ENCODE measurements at regions not wholly inside any gene's neighbourhood (a gene's known extent, or its start where the extent isn't known, plus 50 kb on each side); places are given as distances from the start of the nearest gene placed in this dataset.
"Not testable (repeated sequence)": the region's sequence is repeated elsewhere in the genome, so short reads cannot be mapped to it uniquely, and the experiment has no call there.

DNA sequence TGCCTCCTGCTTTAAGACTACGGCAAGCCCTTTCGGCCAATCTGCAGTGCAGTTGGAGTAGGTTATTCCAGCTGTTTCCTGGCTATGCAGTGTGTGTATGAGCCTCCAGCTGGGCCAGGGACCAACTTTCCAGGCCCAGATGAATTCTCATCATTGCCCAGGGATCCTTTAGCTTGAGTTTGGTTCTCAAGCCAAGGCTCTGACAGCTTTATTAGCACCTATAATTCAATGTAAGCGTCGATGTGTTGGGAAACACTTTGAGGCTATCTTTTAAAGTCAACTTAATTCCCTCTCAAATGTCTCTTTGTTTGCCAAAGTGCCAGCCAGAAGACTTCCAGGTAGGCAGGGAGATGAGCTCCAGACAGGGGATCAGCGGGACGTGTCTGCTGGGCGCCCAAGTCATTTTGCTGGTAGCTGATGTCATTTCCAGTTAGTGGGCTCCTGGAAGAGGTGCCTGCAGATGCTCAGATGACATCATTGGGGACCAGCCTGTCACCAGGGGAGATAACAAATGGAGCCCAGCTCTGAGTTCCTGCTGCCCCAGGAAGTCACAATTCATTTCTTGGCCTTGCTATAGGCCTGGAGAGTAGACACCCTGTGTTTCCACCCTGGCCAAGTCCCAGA lies 520.4 kb downstream of the SOX6 start:
- no peak for DNase-seq (ENCODE audit: low spot score)

DNA sequence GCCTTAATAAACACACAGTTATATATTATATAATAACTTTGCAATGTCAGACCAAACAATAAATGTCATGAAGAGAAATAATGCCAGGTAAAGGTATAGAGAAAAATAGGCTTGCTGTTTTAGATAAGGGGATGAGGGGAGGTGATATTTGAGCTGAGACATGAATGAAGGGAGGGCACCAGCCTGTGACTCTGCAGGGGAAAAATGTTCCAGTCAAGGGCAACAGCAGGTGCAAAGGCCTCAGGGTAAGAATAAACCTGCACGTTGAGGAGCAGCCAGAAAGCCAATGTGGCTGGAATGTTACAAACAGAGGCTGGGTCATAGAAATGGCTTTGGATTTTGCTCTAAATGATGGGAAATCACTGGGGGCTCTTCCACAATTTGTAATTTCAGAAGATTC lies 519.6 kb downstream of the SOX6 start:
- no peak for DNase-seq (ENCODE audit: low spot score)

DNA sequence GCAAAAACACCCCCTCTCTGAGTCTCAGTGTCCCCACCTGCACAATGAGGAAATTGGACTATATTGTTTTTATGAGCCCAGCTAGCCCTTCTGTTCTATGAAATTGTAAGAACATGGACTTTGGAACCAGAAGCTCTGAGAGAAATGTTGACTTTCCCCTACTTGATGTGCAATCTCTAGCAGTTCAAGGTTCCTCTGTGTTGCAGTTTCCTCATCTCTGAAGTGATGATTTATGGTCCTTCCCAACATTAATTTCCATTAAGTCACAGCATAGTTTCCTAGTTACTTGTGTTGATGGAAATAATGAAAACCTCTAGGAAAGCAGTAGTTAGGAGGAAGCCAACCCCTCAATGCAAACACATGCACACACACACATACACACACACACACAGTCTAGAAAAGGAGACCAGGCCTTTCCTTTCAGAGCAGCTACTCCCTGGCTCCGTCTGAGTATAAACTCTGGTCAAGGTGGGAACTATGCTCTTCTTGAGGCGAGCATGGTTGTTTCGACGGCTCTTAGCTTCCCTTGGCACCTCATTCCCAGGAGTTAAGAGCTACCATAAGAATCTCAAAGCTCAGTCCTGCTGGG lies 518.4 kb downstream of the SOX6 start:
- DNase-seq (ENCODE audit: low spot score), result no peak

DNA sequence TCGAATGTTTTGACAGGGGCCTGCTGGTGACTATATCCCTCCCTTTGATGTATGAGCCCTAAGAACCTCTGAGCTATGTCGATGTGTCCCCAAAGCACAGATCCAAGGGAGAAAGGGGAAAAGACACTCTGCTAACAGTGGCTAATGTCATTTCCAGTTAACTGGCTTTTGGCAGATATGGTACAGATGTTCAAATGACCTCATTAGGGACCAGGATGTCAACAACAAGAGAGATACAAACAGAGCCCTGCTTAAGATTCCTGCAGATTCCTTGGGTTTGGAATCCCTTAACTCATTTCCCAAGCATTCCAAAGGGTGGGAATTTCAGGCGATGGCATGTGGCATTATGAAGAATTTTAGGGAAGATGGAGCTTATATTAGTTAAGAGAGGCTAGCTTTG lies 517.3 kb downstream of the SOX6 start:
- DNase-seq (ENCODE audit: low spot score), result no peak

DNA sequence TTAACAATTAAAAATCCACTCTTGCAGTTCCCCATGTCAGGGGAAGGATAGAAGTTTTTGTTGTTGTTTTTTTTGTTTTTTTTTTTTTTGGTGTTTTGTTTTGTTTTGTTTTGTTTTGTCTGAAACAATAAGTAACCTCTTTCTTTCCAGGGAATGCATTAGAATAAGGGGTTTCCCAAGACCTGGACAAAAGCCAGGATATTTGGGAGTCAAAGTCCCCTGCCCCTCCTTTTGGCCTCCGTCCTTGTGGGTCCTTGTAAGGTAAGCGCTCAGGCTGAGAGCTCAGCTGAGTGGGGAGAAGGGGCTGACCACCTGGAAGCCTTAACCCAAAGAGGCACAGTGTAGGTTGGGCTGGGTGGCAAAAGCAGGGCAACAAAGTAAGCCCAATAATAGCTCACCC lies 515.4 kb downstream of the SOX6 start:
- DNase-seq (ENCODE audit: low spot score), result no peak

DNA sequence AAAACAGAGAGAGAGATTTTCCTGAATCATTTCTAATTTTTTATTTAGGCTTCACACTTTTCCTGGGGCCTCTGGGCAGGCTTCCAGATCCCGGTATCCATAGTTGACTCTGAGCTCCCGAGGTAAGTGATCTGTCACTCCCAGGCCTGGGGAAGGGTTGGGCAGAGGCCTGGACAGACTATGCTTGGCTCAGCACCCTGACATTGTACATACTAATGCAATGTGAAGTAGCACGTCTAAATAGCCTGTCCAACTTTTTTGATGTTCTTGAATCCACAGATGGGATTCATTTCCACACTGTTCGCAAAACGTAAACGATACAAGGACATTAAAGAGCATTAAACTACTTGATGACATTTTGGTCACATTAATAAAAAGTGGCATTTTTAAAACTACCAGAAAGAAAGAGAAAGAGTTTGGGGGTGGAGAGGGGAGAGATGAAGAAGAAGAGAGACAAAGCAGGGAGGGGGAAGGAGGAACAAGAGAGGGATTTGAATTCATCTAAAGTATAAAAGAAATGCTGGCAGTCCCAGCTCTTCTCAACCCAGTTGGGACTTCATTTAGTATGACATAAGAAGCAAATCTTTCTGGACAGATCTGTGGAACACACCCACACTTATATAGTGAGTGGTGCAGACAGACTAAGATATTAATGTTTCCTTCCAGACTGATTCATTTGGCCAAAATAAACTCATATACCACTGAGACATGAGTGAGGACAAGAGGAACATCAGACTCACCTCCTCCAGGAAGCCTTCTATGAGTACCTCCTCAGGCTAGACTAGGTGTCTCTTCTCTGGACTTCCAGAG lies 514.2 kb downstream of the SOX6 start:
- no peak for DNase-seq (ENCODE audit: low spot score)

DNA sequence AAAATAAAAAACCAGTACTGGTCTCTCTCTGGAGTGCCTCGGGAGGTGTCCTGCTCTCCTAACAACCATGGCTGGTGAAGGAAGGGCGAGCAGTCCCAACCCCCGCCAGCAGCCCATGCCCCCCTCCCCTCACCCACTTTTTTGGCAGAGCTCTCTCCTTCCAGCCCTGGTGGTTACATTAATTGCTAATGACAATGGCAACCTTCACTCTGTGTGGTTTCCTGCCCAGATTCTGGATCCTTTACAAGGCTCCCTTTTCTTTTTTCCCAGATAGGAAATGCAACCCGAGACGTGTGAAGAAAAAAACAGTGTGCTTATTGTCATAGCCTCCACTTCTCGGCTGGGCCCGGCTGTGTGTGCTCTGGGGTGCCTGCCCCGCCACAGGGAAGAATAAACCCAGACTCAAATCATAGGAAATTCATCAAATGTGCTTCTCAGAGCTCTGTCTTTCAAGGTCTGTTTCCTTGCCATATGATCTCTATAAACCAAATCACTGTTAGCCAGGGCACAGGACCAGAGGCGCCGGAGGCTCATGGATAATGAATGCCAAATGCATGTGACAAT lies 513.0 kb downstream of the SOX6 start:
- DNase-seq (ENCODE audit: low spot score), result no peak

DNA sequence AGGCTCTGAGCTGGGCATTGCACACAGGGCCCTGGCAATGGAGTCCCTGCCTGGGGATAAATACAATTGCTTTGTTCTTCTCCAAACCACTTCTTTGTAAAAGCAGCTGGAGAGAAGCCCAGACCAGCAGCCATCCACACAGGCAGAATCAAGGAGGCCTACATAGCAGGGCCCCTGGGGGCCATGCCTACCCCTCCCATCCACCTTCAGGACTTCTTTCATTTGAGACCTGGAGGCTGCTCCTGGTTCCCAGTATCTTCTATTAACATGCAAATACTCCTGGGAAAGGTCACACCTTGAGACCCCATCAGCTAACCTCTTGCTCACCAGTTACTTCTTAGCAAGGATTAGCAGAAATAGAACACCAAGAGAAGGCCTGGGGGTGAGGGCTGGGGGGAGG lies 511.1 kb downstream of the SOX6 start:
- no peak for DNase-seq (ENCODE audit: low spot score)

DNA sequence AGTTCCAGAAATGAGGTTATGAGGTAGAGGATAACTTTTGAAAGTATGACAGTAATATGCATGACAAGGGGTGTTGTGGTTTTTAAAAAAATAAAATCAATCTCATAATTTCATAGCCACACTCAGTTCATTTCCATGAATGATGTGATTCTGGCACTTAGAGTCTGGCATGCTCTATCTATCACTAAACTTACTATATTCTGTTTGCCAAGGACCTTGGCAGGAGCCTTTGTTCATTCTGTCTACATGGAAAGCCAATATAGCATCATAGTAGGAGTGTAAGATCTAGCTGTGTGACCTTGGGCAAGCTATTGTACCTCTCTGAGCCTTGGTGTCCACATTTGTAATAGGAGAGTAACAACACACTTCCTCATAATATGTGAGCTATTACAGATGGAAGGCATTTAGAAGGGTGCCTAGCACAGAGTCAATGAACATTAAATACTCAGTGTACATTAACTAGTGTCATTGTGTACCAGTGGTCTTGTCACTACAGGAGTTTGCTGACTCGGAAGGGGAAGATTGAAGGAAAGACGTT lies 507.6 kb downstream of the SOX6 start:
- DNase-seq (ENCODE audit: low spot score), result no peak

DNA sequence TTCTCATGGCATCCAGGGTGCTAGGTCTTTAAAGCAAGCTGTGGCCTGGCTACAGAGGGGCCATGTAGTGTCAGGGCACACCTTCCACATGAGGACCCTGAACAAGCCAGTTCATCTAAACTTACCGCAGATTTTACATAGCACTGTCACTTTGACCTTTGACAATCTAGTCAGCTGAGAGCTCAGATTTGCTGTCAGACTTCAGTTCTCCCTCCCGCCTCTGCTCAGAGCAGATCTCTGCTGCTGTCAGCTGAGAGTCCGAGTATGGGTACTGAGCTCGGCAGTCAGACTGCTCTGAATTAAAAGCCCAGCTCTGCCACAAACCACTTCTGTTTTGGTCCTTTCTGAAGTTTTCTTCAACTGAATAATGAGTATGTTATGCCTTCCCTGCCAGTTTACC lies 507.1 kb downstream of the SOX6 start:
- no peak for DNase-seq (ENCODE audit: low spot score)

DNA sequence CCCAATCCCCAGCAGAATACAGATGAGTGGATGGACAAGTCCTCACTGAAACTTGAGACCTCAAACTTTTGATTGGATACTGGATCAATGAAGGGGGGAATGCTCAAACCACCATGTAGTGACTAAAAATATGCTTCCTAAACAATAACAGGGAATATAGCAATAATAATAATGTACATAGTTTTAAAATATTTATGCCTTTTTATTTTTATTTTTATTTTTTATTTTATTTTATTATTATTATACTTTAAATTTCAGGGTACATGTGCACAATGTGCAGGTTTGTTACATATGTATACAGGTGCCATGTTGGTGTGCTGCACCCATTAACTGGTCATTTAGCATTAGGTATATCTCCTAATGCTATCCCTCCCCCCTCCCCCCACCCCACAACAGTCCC lies 506.0 kb downstream of the SOX6 start:
- DNase-seq (ENCODE audit: low spot score), result not testable (repeated sequence)

DNA sequence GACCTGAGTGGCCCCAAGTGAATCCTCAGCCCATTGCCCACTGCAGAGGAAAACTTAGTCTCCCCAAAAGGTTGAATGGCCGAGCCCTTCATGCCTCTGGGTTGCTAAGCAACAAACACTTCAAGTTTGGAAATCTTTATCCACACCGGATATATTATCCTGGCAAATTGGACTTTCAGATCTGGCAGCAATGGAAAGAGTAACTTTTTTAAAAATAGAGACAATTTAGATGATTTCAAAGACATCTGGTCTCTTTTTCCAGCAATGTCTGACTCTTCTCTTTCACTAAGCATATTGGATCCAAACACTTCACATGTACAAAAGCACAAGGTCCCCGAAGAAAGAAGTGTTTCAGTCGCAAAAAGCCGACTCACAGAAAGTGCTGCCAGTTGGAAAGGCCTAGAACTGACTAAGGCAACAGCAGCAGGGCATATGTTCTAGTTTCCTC lies 505.3 kb downstream of the SOX6 start:
- no peak for DNase-seq (ENCODE audit: low spot score)

DNA sequence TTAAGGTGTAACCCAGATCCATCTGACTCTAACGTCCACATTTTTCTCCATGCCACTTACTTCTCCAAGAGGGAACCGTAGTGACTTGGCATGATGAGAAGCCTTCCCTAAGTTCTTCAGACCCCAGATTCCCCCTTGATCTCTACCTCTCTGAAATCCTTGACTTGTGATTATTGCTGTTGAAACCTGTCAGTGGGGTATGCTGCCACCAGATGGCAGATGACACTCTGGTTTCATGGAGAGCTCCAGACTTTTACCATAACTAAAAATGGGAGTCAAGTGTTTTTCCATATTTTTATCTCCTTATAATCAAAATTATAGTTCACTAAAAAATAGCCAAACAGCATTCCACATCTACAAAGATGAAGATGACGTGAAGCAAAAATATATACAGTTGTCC lies 504.2 kb downstream of the SOX6 start:
- DNase-seq (ENCODE audit: low spot score), result no peak

DNA sequence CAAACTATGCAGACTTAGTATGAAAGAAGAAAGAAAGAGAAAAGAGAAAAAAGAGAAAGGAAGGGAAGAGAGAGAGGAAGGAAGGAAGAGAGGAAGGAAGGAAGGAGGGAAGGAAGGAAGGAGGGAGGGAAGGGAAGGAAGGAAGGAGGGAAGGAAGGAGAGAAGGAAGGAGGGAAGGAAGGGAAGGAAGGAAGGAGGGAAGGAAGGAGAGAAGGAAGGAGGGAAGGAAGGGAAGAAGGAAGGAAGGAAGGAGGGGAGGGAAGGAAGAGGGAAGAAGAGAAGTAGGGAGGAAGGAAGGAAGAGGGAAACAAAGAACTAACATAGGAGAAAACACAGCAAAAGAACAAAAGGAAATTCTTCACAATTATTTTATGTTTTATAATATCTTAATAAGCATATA lies 502.1 kb downstream of the SOX6 start:
- no peak for DNase-seq (ENCODE audit: low spot score)

DNA sequence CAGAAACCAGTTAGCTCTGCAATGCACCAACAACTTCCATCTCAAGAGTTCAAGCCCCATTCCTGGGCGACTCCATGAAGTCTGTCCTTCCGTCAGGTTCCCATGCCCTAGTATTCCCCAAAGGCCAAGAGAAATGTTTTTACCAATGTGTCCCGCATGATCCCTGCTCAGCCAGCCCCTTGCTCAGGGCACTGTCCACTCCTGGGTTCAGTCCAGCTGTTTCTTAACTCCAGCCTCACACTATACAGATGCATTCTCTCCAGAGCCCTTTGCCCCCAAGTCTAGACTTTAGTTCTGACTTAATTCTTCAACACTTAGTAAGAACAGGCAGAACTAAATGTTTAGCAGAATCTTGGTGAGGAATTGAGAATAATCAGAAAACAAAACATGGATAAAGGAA lies 497.5 kb downstream of the SOX6 start:
- DNase-seq (ENCODE audit: low spot score), result no peak

DNA sequence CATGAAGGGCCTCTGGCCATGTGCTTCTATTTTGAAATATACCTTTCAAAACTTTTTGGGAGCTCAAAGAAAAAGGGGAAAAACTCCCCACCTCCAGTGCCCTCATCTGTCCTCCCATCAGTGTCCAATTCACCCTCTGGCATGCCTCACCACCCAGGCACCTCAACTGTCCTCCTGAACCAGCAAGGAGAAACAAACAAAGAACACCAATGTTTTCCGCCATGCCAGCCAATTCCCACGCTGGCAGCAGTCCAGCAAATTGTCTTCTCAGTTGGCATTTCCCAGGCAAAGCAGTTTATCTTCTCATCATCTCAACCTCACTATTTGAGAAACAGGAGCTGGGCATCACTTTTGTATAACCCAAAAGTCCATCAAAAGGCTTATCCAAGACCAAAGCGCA lies 496.9 kb downstream of the SOX6 start:
- no peak for DNase-seq (ENCODE audit: low spot score)

DNA sequence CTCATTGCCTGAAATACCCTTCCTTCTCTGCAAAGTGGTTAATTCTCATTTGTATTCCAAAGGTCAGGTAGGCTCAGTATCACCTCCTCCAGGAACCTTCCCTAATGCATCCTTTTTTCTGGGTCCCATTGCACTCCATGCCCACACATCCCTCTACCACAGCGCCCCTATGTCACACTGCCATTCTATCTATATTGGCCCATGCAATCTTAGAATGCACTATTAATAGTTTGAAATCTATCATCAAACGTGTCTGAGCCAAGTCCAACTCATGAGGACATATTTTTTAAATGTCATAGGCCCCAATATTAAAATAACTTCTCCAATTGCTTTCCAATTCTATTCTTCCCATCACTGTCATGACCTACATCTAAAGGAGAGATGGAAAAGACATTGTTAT lies 495.1 kb downstream of the SOX6 start:
- no peak for DNase-seq (ENCODE audit: low spot score)

DNA sequence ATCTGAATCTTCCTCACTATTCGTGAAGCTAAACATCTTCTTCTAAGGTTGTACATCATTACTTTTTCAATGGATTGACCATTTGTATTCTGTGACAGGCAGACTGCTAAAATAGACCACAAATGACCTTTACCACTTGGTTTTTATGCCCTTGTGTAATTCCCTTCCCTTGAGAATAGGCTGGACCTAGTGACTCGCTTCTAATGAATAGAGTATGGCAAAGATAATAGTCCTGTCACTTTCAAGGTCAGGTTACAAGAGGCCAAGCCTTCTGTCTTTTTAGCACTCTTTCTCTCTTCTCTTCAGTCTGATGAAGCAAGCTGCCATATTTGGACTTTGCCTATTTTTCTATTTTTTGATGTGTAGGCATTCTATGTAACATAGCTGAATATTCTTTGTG lies 492.9 kb downstream of the SOX6 start:
- no peak for DNase-seq (ENCODE audit: low spot score)

DNA sequence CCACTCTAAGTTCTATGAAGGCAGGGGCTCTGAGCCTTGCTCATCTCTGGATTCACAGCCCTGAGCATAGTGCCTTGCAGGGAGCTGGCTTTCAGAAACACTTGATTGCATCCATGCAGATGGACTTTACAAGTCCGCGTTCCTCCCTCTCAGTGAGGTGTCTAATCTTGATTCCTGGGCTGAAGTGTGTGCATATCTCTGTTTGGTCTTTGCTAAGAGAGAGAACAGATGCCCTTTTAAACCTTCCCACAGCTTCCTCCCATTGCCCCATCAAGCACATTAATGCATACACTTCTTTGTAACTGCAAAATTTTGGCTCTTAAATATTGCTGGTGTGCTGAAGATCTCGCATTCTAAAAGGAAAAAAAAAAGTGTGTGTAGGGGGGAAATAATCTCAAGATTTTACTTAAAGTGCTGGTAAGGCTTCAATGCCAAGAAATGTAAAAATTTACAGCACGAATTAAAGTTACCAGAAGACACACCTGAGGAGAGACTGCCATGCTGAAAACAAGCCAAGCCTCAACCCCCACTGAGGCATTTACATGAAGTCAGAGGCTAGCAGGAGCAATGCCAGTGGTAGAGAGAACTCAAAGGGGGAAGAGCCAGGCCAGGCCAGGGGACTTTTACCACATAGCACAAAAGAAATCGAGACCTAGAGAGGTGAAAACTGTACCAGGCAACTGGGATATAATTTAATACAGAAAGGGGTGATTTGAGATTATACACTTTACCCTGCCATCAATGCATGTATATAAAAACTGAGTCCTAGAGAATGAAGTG lies 492.1 kb downstream of the SOX6 start:
- DNase-seq (ENCODE audit: low spot score), result no peak

DNA sequence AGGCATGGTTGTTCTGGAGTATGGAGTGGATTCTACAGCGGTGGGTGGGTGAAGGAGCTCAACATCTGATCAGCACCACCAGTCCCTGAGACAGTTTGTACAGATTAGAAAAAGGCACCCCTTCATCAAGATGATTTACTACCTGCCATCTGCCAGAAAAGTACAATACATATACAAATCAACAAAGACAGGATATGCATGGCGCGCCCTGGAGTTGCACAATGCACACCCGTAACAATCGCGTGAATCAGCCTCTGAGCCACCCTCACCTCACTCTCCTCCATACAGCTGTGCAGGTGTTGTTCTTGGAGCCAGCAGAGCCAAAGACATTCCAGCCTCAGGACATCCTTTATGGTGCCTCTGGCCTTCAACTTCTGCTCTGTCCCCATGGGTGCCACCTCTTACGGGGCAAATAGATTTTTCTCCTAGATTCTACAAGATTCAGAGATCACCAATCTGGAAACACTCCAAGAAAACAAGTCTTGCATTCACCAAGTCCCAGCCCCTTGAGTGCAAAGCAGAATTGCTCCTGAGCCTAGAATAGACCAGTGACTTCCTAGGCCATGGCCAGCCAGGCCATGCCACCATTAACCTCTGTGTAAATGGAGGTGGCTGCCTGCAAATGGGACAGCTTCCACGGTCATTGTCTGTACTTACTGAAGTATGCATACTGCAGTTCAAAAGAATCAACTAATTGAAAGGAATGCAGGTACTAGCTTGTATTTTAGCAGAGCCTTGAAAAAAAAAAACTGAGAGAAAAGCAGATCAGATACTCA lies 490.9 kb downstream of the SOX6 start:
- no peak for DNase-seq (ENCODE audit: low spot score)

DNA sequence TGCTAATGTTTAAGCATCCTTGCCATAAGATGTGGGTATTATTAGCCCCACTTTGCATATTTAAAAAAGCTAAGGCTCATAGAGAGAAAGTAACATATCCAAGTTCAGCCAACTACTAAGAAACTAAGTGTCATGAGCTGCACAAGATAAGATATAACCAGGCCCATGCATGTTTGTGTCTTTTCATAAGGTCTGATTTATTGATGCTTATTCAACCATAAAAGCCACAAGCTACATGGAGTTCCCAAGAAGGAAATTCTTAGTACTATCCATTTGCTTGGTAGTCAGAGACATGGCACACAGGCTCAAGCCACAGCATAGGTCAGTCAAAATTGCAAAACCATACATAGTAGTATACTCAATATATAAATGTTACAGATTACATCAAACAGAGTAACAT lies 488.5 kb downstream of the SOX6 start:
- DNase-seq (ENCODE audit: low spot score), result no peak
